Upper lobe of left lung (tissue), 4 donors: ENCODE measurements at regions not wholly inside any gene's neighbourhood (a gene's known extent, or its start where the extent isn't known, plus 50 kb on each side); places are given as distances from the start of the nearest gene placed in this dataset.

Experiments used
- POLR2A ChIP-seq, 4 donors: fragments of 450-650 bp; IDR thresholded peaks; one replicate each; pipeline ENCODE4 v1.5.1; 2016 to 2017; ENCODE audit warnings: antibody characterized with exemption in 4 of 4, mild to moderate bottlenecking in 2 of 4
- TF ChIP-seq, protein P1 (sequence below), 6 experiments: fragments of 450-650 bp in 4 of 6; fragments of 200-600 bp in 2 of 6; sonication (generic) in 2 of 6; IDR thresholded peaks; one replicate each; pipeline ENCODE4 v1.5.1; 2016 to 2019; ENCODE audit warnings: antibody characterized with exemption in 6 of 6

GRCh38 chr2:145136702-145137101, 616.8 kb upstream of the ZEB2 start:
- TF ChIP-seq, protein P1, sequence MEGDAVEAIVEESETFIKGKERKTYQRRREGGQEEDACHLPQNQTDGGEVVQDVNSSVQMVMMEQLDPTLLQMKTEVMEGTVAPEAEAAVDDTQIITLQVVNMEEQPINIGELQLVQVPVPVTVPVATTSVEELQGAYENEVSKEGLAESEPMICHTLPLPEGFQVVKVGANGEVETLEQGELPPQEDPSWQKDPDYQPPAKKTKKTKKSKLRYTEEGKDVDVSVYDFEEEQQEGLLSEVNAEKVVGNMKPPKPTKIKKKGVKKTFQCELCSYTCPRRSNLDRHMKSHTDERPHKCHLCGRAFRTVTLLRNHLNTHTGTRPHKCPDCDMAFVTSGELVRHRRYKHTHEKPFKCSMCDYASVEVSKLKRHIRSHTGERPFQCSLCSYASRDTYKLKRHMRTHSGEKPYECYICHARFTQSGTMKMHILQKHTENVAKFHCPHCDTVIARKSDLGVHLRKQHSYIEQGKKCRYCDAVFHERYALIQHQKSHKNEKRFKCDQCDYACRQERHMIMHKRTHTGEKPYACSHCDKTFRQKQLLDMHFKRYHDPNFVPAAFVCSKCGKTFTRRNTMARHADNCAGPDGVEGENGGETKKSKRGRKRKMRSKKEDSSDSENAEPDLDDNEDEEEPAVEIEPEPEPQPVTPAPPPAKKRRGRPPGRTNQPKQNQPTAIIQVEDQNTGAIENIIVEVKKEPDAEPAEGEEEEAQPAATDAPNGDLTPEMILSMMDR (IDR thresholded peaks at IDR 0.05), result no peak
- TF ChIP-seq POLR2A (IDR thresholded peaks at IDR 0.05), result no peak
